ENCODE measurements at regions not wholly inside any gene's neighbourhood (a gene's known extent, or its start where the extent isn't known, plus 50 kb on each side); places are given as distances from the start of the nearest gene placed in this dataset.

- DNase-seq (ENCODE audit: low read depth), result no peak
- TF ChIP-seq CTCF (conservative IDR thresholded peaks at IDR 0.05; ENCODE audit: low read length), result no peak
- H3K4me3 ChIP-seq (ENCODE audit: low read length), result no peak overlapping the region
Observed at GRCh38 chr5:4991925-4992324, 148.2 kb upstream of the ADAMTS16 start.

DNA sequence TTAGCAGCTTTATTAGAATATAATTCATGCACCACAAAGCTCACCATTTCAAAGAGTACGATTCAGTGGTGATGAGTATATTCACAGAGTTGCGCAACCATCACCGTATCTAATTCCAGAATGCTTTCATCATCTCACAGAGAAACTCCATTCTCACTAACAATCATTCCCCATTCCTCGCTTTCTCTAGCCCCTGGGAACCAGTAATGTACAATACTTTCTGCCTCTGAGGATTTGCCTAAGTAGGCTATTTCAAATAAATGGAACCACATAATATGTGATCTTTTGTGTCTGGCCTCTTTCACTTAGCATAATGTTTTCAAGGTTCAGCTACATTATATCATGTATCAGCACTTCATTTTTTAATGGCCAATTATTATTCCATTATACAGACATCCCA is 145.1 kb upstream of the ADAMTS16 start:
- TF ChIP-seq CTCF (conservative IDR thresholded peaks at IDR 0.05; ENCODE audit: low read length), result no peak
- peak; percentile 74 for DNase-seq (ENCODE audit: low read depth)
- no peak overlapping the region for H3K4me3 ChIP-seq (ENCODE audit: low read length)

DNA sequence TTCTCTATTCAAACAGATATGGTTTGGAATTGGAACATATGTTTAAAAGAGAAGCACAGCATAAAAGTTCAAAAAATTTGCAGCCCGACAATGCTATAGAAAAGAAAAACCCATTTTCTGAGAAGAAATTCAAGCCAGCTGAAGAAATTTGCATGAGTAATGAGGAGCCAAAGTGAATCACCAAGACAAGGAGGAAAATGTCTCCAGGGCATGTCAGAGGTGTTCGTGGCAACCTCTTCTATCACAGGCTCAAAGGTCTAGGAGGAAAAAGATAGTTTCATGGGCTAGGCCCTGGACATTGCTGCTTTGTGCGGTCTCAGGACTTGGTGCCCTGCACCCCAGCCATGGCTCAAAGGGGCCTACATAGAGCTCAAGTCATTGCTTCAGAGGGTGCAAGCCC is 134.8 kb upstream of the ADAMTS16 start:
- DNase-seq (ENCODE audit: low read depth), result no peak
- no peak overlapping the region for H3K4me3 ChIP-seq (ENCODE audit: low read length)
- TF ChIP-seq CTCF (conservative IDR thresholded peaks at IDR 0.05; ENCODE audit: low read length), result no peak

DNA sequence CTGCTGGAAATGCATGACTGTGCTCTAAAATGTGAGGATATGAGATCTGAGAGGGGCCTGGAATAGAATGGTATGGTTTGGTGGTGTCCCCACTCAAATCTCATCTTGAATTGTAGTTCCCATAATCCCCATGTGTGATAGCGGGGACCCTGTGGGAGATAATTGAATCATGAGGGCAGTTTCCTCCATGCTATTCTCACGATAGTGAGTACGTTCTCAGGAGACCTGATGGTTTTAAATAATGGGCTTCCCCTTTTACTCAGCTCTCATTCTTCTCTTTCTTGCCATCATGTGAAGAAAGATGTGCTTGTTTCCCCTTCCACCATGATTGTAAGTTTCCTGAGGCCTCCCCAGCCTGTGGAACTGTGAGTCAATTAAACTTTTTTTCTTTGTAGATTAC is 133.6 kb upstream of the ADAMTS16 start:
- no peak for TF ChIP-seq CTCF (conservative IDR thresholded peaks at IDR 0.05; ENCODE audit: low read length)
- no peak for DNase-seq (ENCODE audit: low read depth)

GRCh38 chr5:5009240-5009639 is 130.9 kb upstream of the ADAMTS16 start:
- no peak for TF ChIP-seq CTCF (conservative IDR thresholded peaks at IDR 0.05; ENCODE audit: low read length)
- no peak overlapping the region for H3K4me3 ChIP-seq (ENCODE audit: low read length)
- peak; percentile 11 for DNase-seq (ENCODE audit: low read depth)

More for the DNA sequence above, 133.6 kb upstream of the ADAMTS16 start:
- H3K4me3 ChIP-seq (ENCODE audit: low read length), result no peak overlapping the region

- no peak overlapping the region for H3K4me3 ChIP-seq (ENCODE audit: low read length)
- no peak for TF ChIP-seq CTCF (conservative IDR thresholded peaks at IDR 0.05; ENCODE audit: low read length)
- DNase-seq (ENCODE audit: low read depth), result peak; percentile 28
Observed at GRCh38 chr5:5011151-5011550, 129.0 kb upstream of the ADAMTS16 start.

GRCh38 chr5:5014586-5015235 is 125.4 kb upstream of the ADAMTS16 start:
- no peak for TF ChIP-seq CTCF (conservative IDR thresholded peaks at IDR 0.05; ENCODE audit: low read length)
- peak; percentile 90 for DNase-seq (ENCODE audit: low read depth)
- no peak overlapping the region for H3K4me3 ChIP-seq (ENCODE audit: low read length)

Measured in AG10803 (cell line).